ENCODE measurements at regions not wholly inside any gene's neighbourhood (a gene's known extent, or its start where the extent isn't known, plus 50 kb on each side); places are given as distances from the start of the nearest gene placed in this dataset.

DNA sequence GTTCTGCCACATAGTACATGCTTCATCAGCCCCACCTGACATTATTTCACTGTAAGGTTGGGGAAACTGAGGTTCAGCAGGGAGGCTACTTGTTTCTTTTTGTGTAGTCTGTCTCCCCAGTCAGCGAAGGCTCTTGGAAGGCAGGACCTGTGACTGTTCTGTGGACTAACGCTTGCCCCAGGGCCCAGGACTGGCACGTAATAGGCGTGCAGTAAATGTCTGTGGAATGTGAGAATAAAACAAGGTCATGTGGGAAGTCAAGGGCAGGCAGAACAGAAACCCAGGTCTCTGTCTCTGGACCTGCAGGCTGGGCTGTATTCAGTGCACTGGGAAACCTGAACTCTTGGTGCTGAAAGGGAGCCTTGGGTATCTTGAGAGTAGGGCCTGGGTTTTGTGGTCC, 168.7 kb downstream of the RPS24 start:
- Histone ChIP-seq H3K27ac (ENCODE audit: low read length) (no peak overlapping the region), H3K4me3 (ENCODE audit: low read depth in 1 of 2, low read length in 2 of 2) (no peak overlapping the region), H3K36me3 (ENCODE audit: control insufficient read depth in 1 of 2, insufficient read depth in 2 of 2, low read length in 2 of 2) (no peaks in the 10 kb centered on the region), H3K9me3 (ENCODE audit: control insufficient read depth in 1 of 2, low read length in 2 of 2) (no peaks in the 10 kb centered on the region), H3K4me1 (ENCODE audit: control insufficient read depth in 1 of 2, insufficient read depth in 2 of 2, low read length in 2 of 2) (peaks cover 3 to 7% of the 10 kb centered on the region in 2 donors), H3K27me3 (ENCODE audit: low read depth, low read length) (no peaks in the 10 kb centered on the region)

DNA sequence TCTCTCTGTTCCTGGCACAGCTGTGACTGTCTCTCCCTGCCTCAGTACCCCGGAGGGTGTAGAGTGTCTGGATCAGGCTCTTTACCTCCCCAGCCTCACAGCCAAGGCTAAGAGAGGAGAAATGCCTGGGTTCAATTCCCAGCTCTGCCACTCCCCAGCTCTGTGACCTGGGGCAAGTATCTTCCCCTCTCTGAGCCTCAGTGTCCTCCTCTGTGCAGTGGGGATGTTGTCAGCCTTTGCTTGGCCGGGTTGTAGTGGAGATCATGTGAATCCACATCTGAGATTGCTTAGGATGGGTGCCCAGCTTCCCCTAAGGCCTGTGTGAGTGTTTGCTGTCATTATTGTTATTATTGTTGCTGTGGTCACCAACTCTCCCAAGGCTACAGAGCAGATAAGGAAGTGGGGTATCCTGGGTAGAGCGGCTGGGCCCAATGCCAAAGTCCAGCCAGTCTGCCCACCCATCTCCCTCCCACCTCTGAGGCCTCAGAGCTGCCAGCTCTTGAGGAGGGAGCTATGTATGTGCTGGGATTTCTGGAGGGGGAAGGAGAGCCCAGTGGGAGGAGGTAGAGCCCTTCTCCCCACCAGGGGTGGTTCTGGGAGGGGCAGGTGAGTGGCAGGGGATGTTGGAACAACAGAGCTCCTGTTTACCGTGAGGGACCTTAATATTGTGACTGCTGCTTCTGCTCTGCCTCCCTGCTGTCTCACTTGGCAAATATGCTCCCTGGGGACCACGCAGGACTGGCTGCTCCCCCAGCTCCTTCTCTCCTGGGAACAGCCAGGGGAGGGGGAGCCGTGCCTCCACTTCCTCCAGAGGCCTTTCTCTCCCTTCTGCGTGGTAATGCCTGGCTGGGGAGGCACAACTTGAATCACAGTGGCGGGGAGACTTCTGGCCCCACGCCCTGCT, 170.5 kb downstream of the RPS24 start:
- Histone ChIP-seq H3K4me3 (ENCODE audit: low read depth in 1 of 2, low read length in 2 of 2) (no peak overlapping the region), H3K9me3 (ENCODE audit: control insufficient read depth in 1 of 2, low read length in 2 of 2) (no peaks in the 10 kb centered on the region), H3K36me3 (ENCODE audit: control insufficient read depth in 1 of 2, insufficient read depth in 2 of 2, low read length in 2 of 2) (no peaks in the 10 kb centered on the region), H3K27me3 (ENCODE audit: low read depth, low read length) (no peaks in the 10 kb centered on the region), H3K4me1 (ENCODE audit: control insufficient read depth in 1 of 2, insufficient read depth in 2 of 2, low read length in 2 of 2) (peaks cover 5 to 10% of the 10 kb centered on the region in 2 donors), H3K27ac (ENCODE audit: low read length) (no peak overlapping the region)

DNA sequence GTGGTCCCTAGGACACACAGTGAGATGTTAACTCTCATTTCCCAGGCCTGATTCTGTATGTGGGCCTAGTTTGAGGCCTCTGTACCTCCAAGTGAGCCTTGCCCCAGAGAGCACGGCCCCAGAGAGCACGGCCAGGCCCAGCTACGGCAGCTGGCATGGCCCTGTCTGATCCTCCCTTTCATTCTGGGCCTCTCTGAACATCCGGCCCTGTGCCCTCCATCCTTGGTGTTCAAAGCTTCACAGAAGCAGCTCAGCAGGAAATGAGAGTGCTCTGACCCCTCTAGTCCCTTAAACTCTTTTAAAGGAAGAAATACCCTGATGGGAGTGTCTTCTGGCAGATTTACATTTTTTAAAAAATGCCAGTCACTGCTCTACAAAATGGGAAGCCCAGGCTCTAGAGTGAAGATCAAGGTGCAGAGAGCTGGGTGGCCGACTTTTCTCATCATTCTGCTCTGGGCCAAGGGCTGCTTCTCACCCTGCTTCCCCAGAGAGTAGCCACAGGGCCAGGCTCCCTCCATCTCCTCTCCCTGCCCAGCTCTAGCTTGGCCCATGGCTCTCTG, 171.9 kb downstream of the RPS24 start:
- no peaks in the 10 kb centered on the region for H3K9me3 ChIP-seq (ENCODE audit: control insufficient read depth in 1 of 2, low read length in 2 of 2)
- no peaks in the 10 kb centered on the region for H3K27me3 ChIP-seq (ENCODE audit: low read depth, low read length)
- no peaks in the 10 kb centered on the region for H3K36me3 ChIP-seq (ENCODE audit: control insufficient read depth in 1 of 2, insufficient read depth in 2 of 2, low read length in 2 of 2)
- no peak overlapping the region for H3K4me3 ChIP-seq (ENCODE audit: low read depth in 1 of 2, low read length in 2 of 2)
- H3K4me1 ChIP-seq (ENCODE audit: control insufficient read depth in 1 of 2, insufficient read depth in 2 of 2, low read length in 2 of 2), result peaks cover 5 to 10% of the 10 kb centered on the region in 2 donors
- H3K27ac ChIP-seq (ENCODE audit: low read length), result no peak overlapping the region

DNA sequence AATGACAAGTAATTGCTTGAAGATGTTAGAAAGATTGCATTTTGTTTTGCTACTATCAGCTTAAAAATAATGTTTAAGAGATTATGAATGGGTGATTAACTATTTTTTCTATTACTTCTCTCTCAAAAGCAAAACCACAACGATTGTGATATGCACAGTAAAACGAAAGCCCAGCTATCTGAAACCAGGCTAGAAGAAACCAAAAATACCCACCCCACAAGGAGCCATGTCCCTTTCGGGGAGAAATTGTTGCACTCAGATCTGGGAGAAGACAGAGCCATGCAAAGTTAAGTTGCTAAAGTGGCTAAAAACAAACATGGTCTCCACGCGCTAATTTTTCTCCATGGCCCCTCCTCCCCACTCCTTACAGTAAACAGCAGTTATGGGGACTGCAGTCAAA, 173.6 kb downstream of the RPS24 start:
- peak overlapping the region in 1 of 2 donors; percentile 8 for H3K4me3 ChIP-seq (ENCODE audit: low read depth in 1 of 2, low read length in 2 of 2)
- no peaks in the 10 kb centered on the region for H3K27me3 ChIP-seq (ENCODE audit: low read depth, low read length)
- no peaks in the 10 kb centered on the region for H3K9me3 ChIP-seq (ENCODE audit: control insufficient read depth in 1 of 2, low read length in 2 of 2)
- peaks cover 5 to 16% of the 10 kb centered on the region in 2 donors for H3K4me1 ChIP-seq (ENCODE audit: control insufficient read depth in 1 of 2, insufficient read depth in 2 of 2, low read length in 2 of 2)
- no peaks in the 10 kb centered on the region for H3K36me3 ChIP-seq (ENCODE audit: control insufficient read depth in 1 of 2, insufficient read depth in 2 of 2, low read length in 2 of 2)
- no peak overlapping the region for H3K27ac ChIP-seq (ENCODE audit: low read length)

DNA sequence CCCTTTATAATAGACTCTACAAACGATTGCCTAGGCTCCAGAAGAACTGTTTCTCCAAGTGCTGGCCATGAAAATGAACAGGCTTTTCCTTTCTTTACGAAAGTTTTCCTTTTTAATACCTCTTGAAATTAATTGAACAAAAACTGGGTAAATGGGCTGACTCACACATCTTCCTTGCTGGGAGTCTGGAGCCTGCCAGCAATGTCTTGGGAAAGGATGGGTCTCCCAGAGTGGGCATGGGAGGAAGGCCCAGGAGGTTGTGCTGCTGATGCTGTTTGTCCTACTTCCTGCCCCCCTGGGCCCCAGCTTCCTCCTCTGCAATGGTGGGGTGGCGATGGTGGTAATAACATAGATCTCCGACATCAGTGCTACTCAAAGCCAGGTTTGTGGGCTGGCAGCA, 174.1 kb downstream of the RPS24 start:
- H3K36me3 ChIP-seq (ENCODE audit: control insufficient read depth in 1 of 2, insufficient read depth in 2 of 2, low read length in 2 of 2), result no peaks in the 10 kb centered on the region

DNA sequence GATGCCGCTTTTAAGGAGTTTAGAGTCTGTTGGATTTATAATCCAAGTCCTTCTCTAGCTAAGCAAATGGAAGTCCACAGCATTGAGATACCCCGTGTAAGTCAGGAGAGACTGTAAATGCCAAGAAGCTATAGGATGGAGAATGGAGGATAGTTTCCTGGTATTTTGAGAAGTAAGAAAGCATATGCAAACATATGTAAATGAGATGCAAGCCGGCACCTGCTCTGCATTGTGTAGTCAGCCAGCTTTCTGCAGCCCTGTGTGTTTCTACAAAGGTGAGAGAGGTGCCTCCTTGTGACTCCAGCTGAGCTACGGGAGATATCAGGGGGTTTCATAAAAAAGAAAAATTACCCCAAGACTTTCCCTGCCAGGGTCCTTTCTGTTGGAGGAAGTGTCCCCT, 176.3 kb downstream of the RPS24 start:
- no peak overlapping the region for H3K27ac ChIP-seq (ENCODE audit: low read length)
- H3K27me3 ChIP-seq (ENCODE audit: low read depth, low read length), result no peaks in the 10 kb centered on the region
- no peaks in the 10 kb centered on the region for H3K9me3 ChIP-seq (ENCODE audit: control insufficient read depth in 1 of 2, low read length in 2 of 2)
- H3K4me3 ChIP-seq (ENCODE audit: low read depth in 1 of 2, low read length in 2 of 2), result no peak overlapping the region
- H3K36me3 ChIP-seq (ENCODE audit: control insufficient read depth in 1 of 2, insufficient read depth in 2 of 2, low read length in 2 of 2), result no peaks in the 10 kb centered on the region
- H3K4me1 ChIP-seq (ENCODE audit: control insufficient read depth in 1 of 2, insufficient read depth in 2 of 2, low read length in 2 of 2), result peaks cover 9 to 12% of the 10 kb centered on the region in 2 donors

More for the DNA sequence above, 174.1 kb downstream of the RPS24 start:
- Histone ChIP-seq H3K27me3 (ENCODE audit: low read depth, low read length) (no peaks in the 10 kb centered on the region), H3K4me3 (ENCODE audit: low read depth in 1 of 2, low read length in 2 of 2) (no peak overlapping the region), H3K4me1 (ENCODE audit: control insufficient read depth in 1 of 2, insufficient read depth in 2 of 2, low read length in 2 of 2) (peaks cover 5 to 19% of the 10 kb centered on the region in 2 donors), H3K9me3 (ENCODE audit: control insufficient read depth in 1 of 2, low read length in 2 of 2) (no peaks in the 10 kb centered on the region), H3K27ac (ENCODE audit: low read length) (no peak overlapping the region)

DNA sequence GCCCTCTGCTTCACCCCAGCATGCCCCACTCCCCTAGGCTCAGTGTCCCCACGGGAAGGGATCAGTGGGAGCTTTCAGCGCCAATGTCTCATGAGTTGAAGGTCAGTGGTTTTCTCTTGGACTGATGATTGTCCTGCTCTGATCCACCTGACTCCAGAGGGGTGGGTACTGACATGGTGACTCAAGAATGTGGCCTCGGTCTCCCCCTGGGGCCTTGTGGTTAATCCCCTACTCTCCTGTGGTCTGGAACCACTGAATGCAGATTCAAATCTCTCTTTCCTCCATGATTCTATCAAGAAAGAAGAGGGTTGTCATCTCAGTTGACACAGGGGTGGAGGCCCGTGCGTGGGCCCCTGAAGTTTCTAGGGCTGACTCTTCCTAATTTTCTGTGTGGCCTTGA, 176.9 kb downstream of the RPS24 start:
- H3K27me3 ChIP-seq (ENCODE audit: low read depth, low read length), result no peaks in the 10 kb centered on the region
- no peaks in the 10 kb centered on the region for H3K9me3 ChIP-seq (ENCODE audit: control insufficient read depth in 1 of 2, low read length in 2 of 2)
- no peak overlapping the region for H3K4me3 ChIP-seq (ENCODE audit: low read depth in 1 of 2, low read length in 2 of 2)
- peaks cover 10 to 15% of the 10 kb centered on the region in 2 donors for H3K4me1 ChIP-seq (ENCODE audit: control insufficient read depth in 1 of 2, insufficient read depth in 2 of 2, low read length in 2 of 2)
- no peak overlapping the region for H3K27ac ChIP-seq (ENCODE audit: low read length)
- H3K36me3 ChIP-seq (ENCODE audit: control insufficient read depth in 1 of 2, insufficient read depth in 2 of 2, low read length in 2 of 2), result no peaks in the 10 kb centered on the region

DNA sequence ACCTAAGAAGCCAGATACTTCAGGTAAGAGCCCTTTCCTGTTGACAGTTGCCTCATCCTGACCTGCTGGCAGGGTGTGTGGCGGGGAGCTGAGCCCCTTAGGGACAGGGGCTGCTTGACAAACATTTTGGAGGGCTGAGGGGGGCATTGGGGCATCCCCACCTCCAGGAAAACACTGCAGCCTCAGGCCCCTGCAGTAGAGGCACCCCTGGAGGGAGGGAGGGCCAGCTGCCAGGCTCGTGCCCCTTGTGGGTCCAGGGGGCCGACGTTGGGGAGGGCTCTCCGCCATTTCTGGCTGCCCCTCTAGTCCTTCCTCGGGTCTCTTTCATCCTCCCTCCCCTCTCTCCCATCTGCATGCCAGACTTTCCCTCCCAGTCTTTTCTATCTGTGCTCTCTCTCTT, 177.3 kb downstream of the RPS24 start:
- Histone ChIP-seq H3K4me3 (ENCODE audit: low read depth in 1 of 2, low read length in 2 of 2) (no peak overlapping the region), H3K9me3 (ENCODE audit: control insufficient read depth in 1 of 2, low read length in 2 of 2) (no peaks in the 10 kb centered on the region), H3K36me3 (ENCODE audit: control insufficient read depth in 1 of 2, insufficient read depth in 2 of 2, low read length in 2 of 2) (no peaks in the 10 kb centered on the region), H3K27me3 (ENCODE audit: low read depth, low read length) (no peaks in the 10 kb centered on the region), H3K4me1 (ENCODE audit: control insufficient read depth in 1 of 2, insufficient read depth in 2 of 2, low read length in 2 of 2) (peaks cover 10 to 20% of the 10 kb centered on the region in 2 donors), H3K27ac (ENCODE audit: low read length) (no peak overlapping the region)

DNA sequence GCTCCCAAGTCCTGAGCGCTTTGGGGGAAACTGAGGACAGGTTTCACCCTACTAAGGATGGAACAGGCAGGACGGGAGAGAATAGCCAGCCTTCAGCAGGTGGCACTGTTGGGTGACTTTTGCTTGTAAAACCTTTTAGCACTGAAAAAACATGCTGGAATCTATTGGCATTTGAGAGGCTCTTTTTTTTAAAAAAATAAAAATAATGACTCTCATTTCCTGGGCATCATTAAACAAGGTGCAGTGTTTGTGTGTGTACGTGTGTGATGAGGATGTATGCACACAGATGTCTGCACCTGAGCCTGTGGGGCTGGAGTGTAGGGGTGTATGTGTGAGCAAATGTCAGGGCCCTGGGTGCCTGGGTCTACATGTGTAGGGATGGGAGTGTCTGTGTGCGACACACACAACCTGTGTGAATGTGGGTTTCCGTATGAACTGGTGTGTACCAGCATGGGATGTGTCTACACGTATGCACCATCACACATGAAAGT, 177.9 kb downstream of the RPS24 start:
- H3K9me3 ChIP-seq (ENCODE audit: control insufficient read depth in 1 of 2, low read length in 2 of 2), result no peaks in the 10 kb centered on the region
- no peaks in the 10 kb centered on the region for H3K27me3 ChIP-seq (ENCODE audit: low read depth, low read length)
- peaks cover 10 to 23% of the 10 kb centered on the region in 2 donors for H3K4me1 ChIP-seq (ENCODE audit: control insufficient read depth in 1 of 2, insufficient read depth in 2 of 2, low read length in 2 of 2)
- no peaks in the 10 kb centered on the region for H3K36me3 ChIP-seq (ENCODE audit: control insufficient read depth in 1 of 2, insufficient read depth in 2 of 2, low read length in 2 of 2)
- H3K4me3 ChIP-seq (ENCODE audit: low read depth in 1 of 2, low read length in 2 of 2), result no peak overlapping the region
- no peak overlapping the region for H3K27ac ChIP-seq (ENCODE audit: low read length)

DNA sequence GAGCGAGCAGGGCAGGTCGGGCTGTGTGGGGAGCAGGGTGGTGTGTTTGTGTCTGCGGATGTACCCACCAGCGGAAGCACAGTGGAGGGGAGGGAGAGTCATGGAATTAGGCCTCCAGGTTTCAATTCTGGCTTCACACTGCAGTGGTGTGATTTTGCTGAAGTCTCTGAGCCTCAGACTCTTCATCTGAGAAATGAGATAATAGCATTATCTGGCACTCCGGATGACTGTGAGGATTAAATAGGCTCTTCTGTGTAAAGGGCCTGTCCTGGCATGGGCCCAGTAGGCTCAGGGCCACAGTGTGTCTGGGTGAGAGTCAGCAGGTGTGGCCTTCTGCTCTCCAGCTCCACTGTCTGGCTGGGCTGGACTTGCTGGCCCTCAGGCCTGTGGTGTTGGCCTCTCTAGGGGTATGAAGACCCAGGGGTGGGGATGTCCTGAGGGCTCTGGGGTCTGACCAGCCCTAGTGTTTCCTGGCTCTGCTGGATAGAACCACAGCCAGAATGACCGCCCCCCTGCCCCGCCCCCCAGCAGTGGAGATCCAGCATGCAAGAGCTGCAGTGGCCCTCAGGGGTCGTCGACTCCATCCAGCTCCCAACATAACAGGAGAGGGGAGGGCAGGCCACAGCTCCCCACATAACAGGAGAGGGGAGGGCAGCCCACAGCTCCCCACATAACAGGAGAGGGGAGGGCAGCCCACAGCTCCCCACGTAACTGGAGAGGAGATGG, 178.6 kb downstream of the RPS24 start:
- Histone ChIP-seq H3K9me3 (ENCODE audit: control insufficient read depth in 1 of 2, low read length in 2 of 2) (no peaks in the 10 kb centered on the region), H3K36me3 (ENCODE audit: control insufficient read depth in 1 of 2, insufficient read depth in 2 of 2, low read length in 2 of 2) (no peaks in the 10 kb centered on the region), H3K4me1 (ENCODE audit: control insufficient read depth in 1 of 2, insufficient read depth in 2 of 2, low read length in 2 of 2) (peaks cover 8 to 23% of the 10 kb centered on the region in 2 donors), H3K27me3 (ENCODE audit: low read depth, low read length) (no peaks in the 10 kb centered on the region), H3K4me3 (ENCODE audit: low read depth in 1 of 2, low read length in 2 of 2) (no peak overlapping the region), H3K27ac (ENCODE audit: low read length) (no peak overlapping the region)

DNA sequence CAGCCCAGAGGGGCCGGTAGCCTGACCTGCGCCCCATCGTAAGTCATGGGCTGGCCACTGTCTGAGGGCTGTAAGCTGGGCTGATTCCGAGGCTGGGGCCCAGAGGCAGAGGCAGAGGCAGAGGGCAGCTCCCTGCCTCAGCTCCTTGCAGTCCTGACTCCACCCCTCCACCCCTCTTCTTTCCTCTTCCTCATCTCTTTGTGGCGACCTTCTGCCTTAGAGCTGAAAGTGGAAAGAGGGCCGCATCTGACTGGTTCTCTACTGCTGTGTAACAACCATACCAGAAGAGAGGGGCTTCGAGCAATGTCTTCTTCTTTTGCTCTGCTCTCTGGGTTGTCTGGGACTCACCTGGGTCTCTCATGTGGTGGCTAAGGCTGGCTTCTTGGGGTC, 179.1 kb downstream of the RPS24 start:
- H3K36me3 ChIP-seq (ENCODE audit: control insufficient read depth in 1 of 2, insufficient read depth in 2 of 2, low read length in 2 of 2), result no peaks in the 10 kb centered on the region
- peaks cover 5 to 22% of the 10 kb centered on the region in 2 donors for H3K4me1 ChIP-seq (ENCODE audit: control insufficient read depth in 1 of 2, insufficient read depth in 2 of 2, low read length in 2 of 2)
- H3K27ac ChIP-seq (ENCODE audit: low read length), result no peak overlapping the region
- H3K4me3 ChIP-seq (ENCODE audit: low read depth in 1 of 2, low read length in 2 of 2), result no peak overlapping the region
- H3K9me3 ChIP-seq (ENCODE audit: control insufficient read depth in 1 of 2, low read length in 2 of 2), result no peaks in the 10 kb centered on the region
- no peaks in the 10 kb centered on the region for H3K27me3 ChIP-seq (ENCODE audit: low read depth, low read length)

Measured in muscle layer of duodenum (tissue), 2 donors.